Large intestine (tissue), 3 donors: ENCODE measurements at regions not wholly inside any gene's neighbourhood (a gene's known extent, or its start where the extent isn't known, plus 50 kb on each side); places are given as distances from the start of the nearest gene placed in this dataset.

Source experiments
- DNase-seq, 2 donors: peaks; one replicate each; pipeline versions ENCODE4 v3.0.0 to v3.0.0-alpha.2; 2013
- H3K27ac ChIP-seq: one replicate; pipeline ENCODE4 v1.5.1; 2013; ENCODE audit warnings: low read length
- H3K27me3 ChIP-seq: 2 replicates; pipeline ENCODE4 v1.6.1; 2013; ENCODE audit warnings: low read length; ENCODE audit not compliant: control insufficient read depth, insufficient read depth
- H3K36me3 ChIP-seq: 2 replicates; pipeline ENCODE4 v1.6.1; 2013; ENCODE audit warnings: low read length; ENCODE audit not compliant: control insufficient read depth, insufficient read depth
- H3K4me1 ChIP-seq: one replicate; pipeline ENCODE4 v1.6.1; 2013; ENCODE audit warnings: low read length; ENCODE audit not compliant: control insufficient read depth, insufficient read depth
- H3K4me3 ChIP-seq: one replicate; pipeline ENCODE4 v1.5.1; 2013; ENCODE audit warnings: low read length
- H3K9me3 ChIP-seq: one replicate; pipeline ENCODE4 v1.6.1; 2013; ENCODE audit warnings: mild to moderate bottlenecking, low read depth, low read length, moderate library complexity; ENCODE audit not compliant: control insufficient read depth
- WGBS: methylation state at CpG from one replicate; pipeline ENCODE4 v1.1.5; 2013; ENCODE audit warnings: low lambda C conversion rate; ENCODE audit not compliant: insufficient coverage; 5-methylcytosine and 5-hydroxymethylcytosine counted together

GRCh38 chr20:6831461-6831860, 64.0 kb downstream of the BMP2 start:
- no peak overlapping the region for H3K27ac ChIP-seq
- no peak overlapping the region for H3K4me3 ChIP-seq
- no peak for DNase-seq
- WGBS, result no CpG with 5 or more reads among the region's 3 CpGs
- H3K27me3 ChIP-seq, result no peaks in the 10 kb centered on the region
- H3K36me3 ChIP-seq, result no peaks in the 10 kb centered on the region
- no peaks in the 10 kb centered on the region for H3K4me1 ChIP-seq
- H3K9me3 ChIP-seq, result no peaks in the 10 kb centered on the region

- Histone ChIP-seq H3K9me3 (no peaks in the 10 kb centered on the region), H3K27ac (no peak overlapping the region), H3K4me3 (no peak overlapping the region), H3K36me3 (no peaks in the 10 kb centered on the region), H3K27me3 (no peaks in the 10 kb centered on the region), H3K4me1 (no peaks in the 10 kb centered on the region)
- WGBS, result 94% methylated on average over 8 of the region's 10 CpGs
- DNase-seq, result no peak
Measured at GRCh38 chr20:6832811-6833210, 65.3 kb downstream of the BMP2 start.

DNA sequence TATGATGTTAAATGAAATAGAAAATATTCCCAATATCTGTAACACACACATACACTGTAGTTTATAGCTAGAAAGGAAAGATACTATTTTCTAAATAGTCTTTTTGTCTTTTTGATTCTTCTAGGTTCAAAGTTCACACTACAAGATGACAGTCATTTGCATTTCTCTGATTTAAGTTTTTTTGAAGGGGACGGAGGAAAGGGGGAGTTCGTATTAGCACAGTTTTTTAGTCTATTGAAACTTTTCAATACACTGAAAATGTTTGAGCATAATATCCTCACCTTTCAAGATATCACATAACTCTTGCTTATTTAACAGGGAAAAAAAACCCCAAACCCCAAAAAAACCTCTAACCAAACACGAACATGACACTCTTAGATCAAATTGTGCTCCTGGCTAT, 68.1 kb downstream of the BMP2 start:
- no peaks in the 10 kb centered on the region for H3K36me3 ChIP-seq
- H3K4me3 ChIP-seq, result no peak overlapping the region
- H3K27me3 ChIP-seq, result peaks cover 2% of the 10 kb centered on the region
- DNase-seq, result no peak
- no peak overlapping the region for H3K27ac ChIP-seq
- H3K9me3 ChIP-seq, result no peaks in the 10 kb centered on the region
- WGBS, result no CpG with 5 or more reads among the region's 3 CpGs
- H3K4me1 ChIP-seq, result no peaks in the 10 kb centered on the region

DNA sequence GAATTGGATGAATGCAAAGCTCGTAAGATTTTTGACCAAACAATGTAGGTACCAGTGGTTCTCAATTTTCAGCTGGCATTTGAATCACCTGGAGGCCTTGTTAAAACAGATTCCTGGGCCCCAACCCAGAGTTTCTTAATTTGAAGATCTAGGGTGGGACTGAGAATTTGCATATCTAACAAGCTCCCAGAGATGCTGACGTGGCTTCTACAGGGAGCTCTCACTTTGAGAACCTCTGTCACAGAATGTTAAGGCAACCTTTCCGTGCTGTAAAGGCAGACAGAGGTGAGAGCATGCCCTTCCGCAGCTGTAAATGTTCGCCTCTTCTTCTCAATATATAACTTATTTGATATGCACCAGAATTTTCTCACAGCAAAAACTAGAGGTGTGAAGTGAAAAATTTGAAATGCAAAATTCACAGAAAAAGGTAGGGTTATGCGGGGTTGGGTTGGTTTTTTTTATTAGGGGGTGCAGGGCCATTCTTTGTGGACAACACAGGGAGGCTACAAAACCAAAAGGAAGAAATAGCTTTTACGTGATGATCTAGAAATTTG, 69.4 kb downstream of the BMP2 start:
- no peak overlapping the region for H3K4me3 ChIP-seq
- DNase-seq, result no peak
- 100% methylated on average over 2 of the region's 7 CpGs for WGBS
- H3K9me3 ChIP-seq, result no peaks in the 10 kb centered on the region
- no peaks in the 10 kb centered on the region for H3K4me1 ChIP-seq
- no peaks in the 10 kb centered on the region for H3K36me3 ChIP-seq
- H3K27me3 ChIP-seq, result peaks cover 2% of the 10 kb centered on the region
- H3K27ac ChIP-seq, result no peak overlapping the region

- Histone ChIP-seq H3K36me3 (no peaks in the 10 kb centered on the region), H3K27ac (no peak overlapping the region), H3K27me3 (peaks cover 2% of the 10 kb centered on the region), H3K4me1 (no peaks in the 10 kb centered on the region), H3K9me3 (no peaks in the 10 kb centered on the region), H3K4me3 (no peak overlapping the region)
- no peak for DNase-seq
- 100% methylated on average over 1 of the region's 2 CpGs for WGBS
Measured at GRCh38 chr20:6837730-6838129, 70.2 kb downstream of the BMP2 start.

- H3K9me3 ChIP-seq, result no peaks in the 10 kb centered on the region
- H3K27me3 ChIP-seq, result peaks cover 2% of the 10 kb centered on the region
- H3K4me3 ChIP-seq, result no peak overlapping the region
- no CpG with 5 or more reads among the region's 11 CpGs for WGBS
- no peaks in the 10 kb centered on the region for H3K36me3 ChIP-seq
- H3K4me1 ChIP-seq, result no peaks in the 10 kb centered on the region
- no peak for DNase-seq
- H3K27ac ChIP-seq, result no peak overlapping the region
Measured at GRCh38 chr20:6838181-6838826, 70.8 kb downstream of the BMP2 start.

DNA sequence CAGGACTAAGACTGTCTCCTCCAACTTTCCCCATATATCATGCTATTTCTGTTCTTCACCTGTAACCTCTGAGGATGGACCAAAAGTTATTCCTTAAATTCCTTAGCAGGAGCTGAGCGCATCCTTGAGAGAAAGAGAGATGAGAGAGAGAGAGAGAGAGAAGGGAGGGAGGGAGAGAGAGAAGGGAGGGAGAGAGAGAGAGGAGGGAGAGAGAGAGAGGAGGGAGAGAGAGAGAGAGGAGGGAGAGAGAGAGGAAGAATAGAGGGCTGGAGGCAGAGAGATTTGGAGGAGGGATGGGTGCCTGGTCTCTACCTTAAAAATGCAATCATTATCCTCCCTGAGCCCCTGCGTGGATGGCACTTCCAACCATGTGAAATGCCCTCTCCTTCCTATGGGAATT, 73.6 kb downstream of the BMP2 start:
- H3K9me3 ChIP-seq, result no peaks in the 10 kb centered on the region
- DNase-seq, result no peak
- no peak overlapping the region for H3K4me3 ChIP-seq
- no peaks in the 10 kb centered on the region for H3K4me1 ChIP-seq
- H3K36me3 ChIP-seq, result no peaks in the 10 kb centered on the region
- H3K27ac ChIP-seq, result no peak overlapping the region
- peaks cover 2% of the 10 kb centered on the region for H3K27me3 ChIP-seq
- no CpG with 5 or more reads among the region's 2 CpGs for WGBS

- Histone ChIP-seq H3K27me3 (no peaks in the 10 kb centered on the region), H3K4me1 (no peaks in the 10 kb centered on the region), H3K36me3 (no peaks in the 10 kb centered on the region), H3K9me3 (no peaks in the 10 kb centered on the region), H3K4me3 (no peak overlapping the region), H3K27ac (peak overlapping the region; percentile 60)
- DNase-seq, result peak; percentile 69 to 86
Measured at GRCh38 chr20:6845141-6845540, 77.7 kb downstream of the BMP2 start.

DNA sequence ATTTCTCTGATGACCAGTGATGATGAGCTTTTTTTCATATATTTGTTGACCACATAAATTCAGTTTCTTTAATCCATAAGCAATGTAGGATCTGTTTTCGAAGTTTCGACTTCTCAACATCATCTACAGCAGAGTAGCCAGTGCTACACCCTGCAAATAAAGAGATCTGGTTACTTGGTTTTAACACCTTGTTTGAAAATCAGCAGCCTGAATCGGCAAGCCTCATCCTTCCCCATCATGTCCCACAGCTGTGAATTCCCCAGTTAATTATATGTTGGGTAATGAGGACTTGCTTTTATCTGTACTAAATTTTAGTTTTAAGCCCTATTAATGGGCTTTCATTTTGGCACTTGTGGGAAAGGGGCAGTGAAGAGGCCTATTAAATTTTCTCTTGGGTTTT, 80.6 kb downstream of the BMP2 start:
- H3K4me1 ChIP-seq, result no peaks in the 10 kb centered on the region
- no peak overlapping the region for H3K27ac ChIP-seq
- no CpG with 5 or more reads among the region's 3 CpGs for WGBS
- no peaks in the 10 kb centered on the region for H3K27me3 ChIP-seq
- no peak for DNase-seq
- no peak overlapping the region for H3K4me3 ChIP-seq
- H3K9me3 ChIP-seq, result no peaks in the 10 kb centered on the region
- H3K36me3 ChIP-seq, result no peaks in the 10 kb centered on the region

DNA sequence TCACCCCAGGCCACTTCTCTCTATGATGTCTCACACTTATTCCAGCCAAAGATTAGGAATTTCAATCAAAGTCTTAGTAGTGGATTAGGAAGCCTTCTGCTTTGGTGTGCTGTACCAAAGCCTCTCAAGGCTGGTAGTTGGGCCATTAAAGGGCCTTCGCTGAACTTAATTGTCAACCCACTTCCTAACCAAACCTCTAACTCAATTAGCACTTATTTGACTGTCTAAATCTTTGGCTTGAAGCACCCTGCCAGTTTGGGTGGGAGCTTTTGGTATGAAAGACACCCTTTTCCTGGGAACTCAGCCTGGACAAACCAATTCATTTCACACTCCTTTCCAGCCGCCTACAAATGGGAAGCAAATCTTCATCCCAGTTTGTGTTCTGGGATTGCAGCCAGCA, 81.5 kb downstream of the BMP2 start:
- Histone ChIP-seq H3K36me3 (no peaks in the 10 kb centered on the region), H3K27ac (no peak overlapping the region), H3K4me3 (no peak overlapping the region), H3K4me1 (no peaks in the 10 kb centered on the region), H3K27me3 (no peaks in the 10 kb centered on the region), H3K9me3 (no peaks in the 10 kb centered on the region)
- DNase-seq, result no peak
- WGBS, result no CpG with 5 or more reads among the region's 2 CpGs

DNA sequence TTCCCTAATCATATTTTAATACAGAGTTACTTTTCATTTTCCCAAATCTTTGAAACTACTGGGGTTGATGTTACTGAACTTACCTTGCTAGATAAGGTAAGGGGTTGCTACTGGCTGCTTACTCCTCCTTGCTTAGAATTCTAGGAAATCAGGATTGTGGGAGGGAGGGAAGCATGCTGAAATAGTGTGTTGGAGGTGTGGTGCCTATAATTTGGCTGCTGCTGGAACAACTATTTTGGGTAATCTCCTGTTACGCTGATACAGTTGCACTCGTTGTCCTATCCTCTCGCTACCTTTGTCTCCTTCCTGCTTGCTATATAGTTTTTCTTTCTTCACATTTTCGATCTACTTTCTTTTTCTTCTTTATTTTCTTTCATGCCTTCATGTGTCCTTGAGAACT, 83.7 kb downstream of the BMP2 start:
- WGBS, result 97% methylated on average over 4 of the region's 4 CpGs
- no peaks in the 10 kb centered on the region for H3K9me3 ChIP-seq
- DNase-seq, result no peak
- H3K27me3 ChIP-seq, result no peaks in the 10 kb centered on the region
- no peaks in the 10 kb centered on the region for H3K36me3 ChIP-seq
- no peaks in the 10 kb centered on the region for H3K4me1 ChIP-seq
- H3K4me3 ChIP-seq, result no peak overlapping the region
- no peak overlapping the region for H3K27ac ChIP-seq
